DMS 273 treated with DMSO at 0.1 percent for 48 hours (cell line): ENCODE measurements at regions not wholly inside any gene's neighbourhood (a gene's known extent, or its start where the extent isn't known, plus 50 kb on each side); places are given as distances from the start of the nearest gene placed in this dataset.
A peak's percentile ranks its signal among the peaks of the same experiment; 100 is the strongest.
"Not testable (repeated sequence)": the region's sequence is repeated elsewhere in the genome, so short reads cannot be mapped to it uniquely, and the experiment has no call there.

ENCODE experiments used
- DNase-seq: peaks from one replicate; lab custom pipeline; 2025; lab: John Stamatoyannopoulos, UW

DNA sequence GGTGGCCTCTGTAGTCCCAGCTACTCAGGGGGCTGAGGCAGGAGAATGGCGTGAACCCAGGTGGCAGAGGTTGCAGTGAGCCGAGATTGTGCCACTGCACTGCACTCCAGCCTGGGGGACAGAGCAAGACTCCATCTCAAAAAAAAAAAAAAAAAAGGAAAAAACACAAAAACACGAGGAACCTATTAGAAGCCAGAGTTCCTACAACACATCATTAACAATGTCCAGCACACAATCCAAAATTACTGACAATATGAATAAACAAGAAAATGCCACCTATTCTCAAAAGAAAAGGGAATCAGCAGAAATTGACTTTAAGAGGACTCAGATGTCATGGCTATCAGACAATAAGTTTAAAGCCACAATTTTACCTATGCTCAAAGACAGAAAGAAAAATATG lies 57.3 kb upstream of the HS3ST3A1 start:
- DNase-seq, result not testable (repeated sequence)

DNA sequence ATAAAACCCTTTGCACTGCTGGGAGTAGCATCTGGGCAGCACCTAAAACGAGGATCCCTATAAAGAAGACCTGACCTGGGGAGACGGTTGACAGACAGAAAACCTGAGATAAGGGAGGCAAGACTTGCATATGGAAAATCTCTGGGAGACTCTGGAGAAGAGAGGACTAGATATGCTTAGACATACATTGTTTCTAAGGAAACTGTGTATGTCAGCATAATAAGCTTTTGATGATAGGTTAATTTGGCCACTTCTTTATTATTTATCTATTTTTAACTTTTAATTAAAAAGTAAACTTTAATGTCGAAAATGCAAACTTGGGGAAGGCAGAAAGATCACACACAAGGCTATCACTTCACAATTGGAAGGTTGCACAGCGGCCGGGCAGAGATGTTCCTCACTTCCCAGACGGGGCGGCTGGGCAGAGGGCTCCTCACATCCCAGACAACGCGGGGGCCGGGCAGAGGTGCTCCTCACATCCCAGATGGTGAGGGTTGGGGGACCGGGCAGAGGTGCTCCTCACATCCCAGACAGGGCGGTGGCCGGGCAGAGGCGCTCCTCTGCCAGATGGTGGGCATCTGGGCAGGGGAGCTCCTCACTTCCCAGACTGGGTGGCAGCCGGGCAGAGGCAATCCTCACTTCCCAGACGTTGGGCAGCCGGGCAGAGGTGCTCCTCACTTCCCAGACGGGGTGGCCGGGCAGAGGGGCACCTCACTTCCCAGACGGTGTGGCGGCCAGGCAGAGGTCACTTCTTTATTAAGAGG lies 64.3 kb upstream of the HS3ST3A1 start:
- DNase-seq, result no peak

- no peak for DNase-seq
Measured at GRCh38 chr17:13671341-13671740, 69.6 kb upstream of the HS3ST3A1 start.

- DNase-seq, result no peak
Measured at GRCh38 chr17:13671771-13672170, 70.0 kb upstream of the HS3ST3A1 start.

GRCh38 chr17:13678361-13678760 lies 76.6 kb upstream of the HS3ST3A1 start:
- DNase-seq, result no peak

GRCh38 chr17:13678841-13679240 lies 77.1 kb upstream of the HS3ST3A1 start:
- no peak for DNase-seq

GRCh38 chr17:13688716-13689115 lies 87.0 kb upstream of the HS3ST3A1 start:
- DNase-seq, result no peak

- no peak for DNase-seq
Measured at GRCh38 chr17:13690806-13691205, 89.1 kb upstream of the HS3ST3A1 start.

DNA sequence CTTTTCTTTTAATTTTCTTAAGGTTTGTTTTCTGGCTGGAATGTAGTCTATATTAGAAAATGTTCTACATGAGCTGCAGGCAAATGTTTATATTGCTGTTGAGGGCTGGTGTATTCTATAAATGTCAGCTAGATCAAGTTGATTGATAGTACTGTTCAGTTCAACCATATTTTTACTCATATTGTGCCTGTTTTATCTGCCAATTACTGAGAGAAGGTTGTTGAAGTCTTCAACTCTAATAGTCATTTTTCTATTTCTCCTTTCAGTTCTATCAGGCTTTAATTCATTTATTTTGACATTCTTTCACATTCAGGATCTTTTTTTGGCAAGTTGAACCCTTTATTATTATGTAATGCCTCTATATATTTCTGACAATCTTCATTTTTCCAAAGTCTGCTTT lies 93.2 kb upstream of the HS3ST3A1 start:
- no peak for DNase-seq

GRCh38 chr17:13698832-13699231 lies 97.1 kb upstream of the HS3ST3A1 start:
- DNase-seq, result no peak

- DNase-seq, result no peak
Measured at GRCh38 chr17:13699261-13699660, 97.5 kb upstream of the HS3ST3A1 start.

GRCh38 chr17:13702266-13702665 lies 100.5 kb upstream of the HS3ST3A1 start:
- DNase-seq, result no peak

GRCh38 chr17:13704333-13704732 lies 102.6 kb upstream of the HS3ST3A1 start:
- DNase-seq, result no peak

DNA sequence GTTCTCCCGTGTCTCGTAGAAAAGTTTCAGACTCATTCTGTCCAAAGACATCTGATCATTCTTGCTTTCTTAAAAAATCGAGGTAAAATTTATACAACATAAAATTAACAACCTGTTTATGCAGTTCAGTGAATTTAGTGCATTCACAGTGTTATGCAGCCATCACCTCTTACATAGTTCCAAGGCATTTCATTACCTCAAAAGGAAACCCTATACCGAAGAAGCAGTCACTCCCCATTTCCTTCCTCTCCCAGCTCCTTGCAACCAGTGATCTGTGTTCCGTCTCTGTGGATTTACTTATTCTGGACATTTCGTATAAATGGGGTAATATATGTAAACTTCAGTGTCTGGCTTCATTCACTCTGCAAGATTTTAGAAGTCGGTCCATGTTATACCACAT lies 103.5 kb upstream of the HS3ST3A1 start:
- DNase-seq, result no peak

DNA sequence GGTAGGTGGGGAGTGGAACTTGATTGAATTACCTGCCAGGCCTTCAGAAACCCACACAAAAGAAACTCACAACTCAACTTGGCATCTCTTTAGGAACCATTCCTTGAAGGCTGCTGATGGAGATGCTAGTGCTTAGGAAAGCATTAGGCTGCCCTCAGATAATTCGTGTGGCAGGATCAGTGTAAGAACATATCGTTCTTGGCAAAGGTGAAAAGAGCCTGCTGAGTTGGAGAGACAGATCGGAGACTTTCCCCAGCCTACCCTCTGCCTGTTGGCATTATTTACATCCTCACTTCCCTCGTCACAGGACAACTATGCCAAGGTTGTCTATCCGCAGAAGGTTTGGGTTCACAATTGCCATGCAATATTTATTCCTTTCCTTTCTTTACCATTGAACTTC lies 120.0 kb upstream of the HS3ST3A1 start:
- no peak for DNase-seq

GRCh38 chr17:13725288-13725990 lies 123.7 kb upstream of the HS3ST3A1 start:
- no peak for DNase-seq

GRCh38 chr17:13727441-13728171 lies 125.9 kb upstream of the HS3ST3A1 start:
- DNase-seq, result no peak

DNA sequence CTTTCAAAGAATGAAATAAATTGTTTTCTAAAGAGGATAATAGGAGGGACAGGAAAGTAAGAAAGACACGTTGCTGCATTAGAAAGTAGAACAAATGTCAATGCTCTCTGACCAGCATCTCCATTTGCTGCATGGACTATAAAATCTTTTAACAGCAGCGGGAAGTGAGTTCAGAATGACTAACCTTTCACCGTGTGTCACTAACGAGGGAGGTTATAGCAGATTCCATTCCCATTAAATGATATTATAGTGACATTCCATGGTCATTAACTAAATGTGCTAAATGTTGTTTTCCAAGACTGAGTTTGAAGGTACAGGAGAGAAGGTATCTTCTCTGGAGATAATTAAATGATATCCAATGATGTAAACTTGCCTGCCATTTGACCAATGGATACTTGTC lies 127.1 kb upstream of the HS3ST3A1 start:
- DNase-seq, result no peak

DNA sequence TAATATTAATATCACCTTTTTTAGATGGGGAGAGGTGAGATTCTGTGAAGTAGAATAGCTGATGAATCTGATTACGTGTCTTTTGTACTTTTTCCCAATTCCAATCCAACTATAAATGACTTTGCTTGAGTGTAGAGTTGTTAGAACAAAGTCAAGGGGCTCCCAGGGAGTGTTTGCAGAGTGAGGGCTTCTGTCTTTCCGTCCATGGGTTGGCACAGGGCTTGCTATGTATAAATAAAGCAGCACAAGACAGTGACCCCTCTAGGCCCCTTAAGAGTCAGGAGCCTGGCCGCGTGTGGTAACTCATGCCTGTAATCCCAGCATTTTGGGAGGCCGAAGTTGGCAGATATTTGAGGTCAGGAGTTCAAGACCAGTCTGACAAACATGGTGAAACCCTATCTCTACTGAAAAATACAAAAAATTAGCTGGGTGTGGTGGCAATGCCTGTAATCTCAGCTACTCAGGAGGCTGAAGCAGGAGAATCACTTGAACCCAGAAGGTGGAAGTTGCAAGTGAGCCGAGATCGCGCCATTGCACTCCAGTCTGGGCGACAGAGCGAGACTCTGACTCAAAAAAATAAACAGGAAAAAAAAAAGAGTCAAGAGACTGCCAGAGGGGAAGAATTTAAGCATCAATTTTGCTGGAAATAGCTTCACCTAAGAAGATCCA lies 127.9 kb upstream of the HS3ST3A1 start:
- DNase-seq, result no peak

DNA sequence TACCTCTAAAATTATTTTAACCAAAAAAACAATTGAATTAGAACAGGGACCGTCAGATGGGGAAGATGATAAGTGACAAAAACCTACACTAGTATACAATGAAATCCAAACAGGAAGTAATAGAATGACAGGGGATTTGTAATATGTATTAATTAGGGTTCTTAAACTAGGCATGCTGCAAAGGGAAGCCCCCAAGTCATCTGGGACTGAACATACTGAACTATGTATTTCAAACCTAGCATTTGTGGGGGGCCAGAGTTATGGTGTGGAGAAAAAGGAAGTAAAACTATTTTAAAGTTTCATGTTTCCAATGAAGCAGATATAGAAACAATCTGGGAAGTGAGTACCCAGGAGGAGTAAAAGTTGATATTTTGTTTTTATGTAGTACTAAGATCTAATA lies 133.2 kb upstream of the HS3ST3A1 start:
- no peak for DNase-seq

DNA sequence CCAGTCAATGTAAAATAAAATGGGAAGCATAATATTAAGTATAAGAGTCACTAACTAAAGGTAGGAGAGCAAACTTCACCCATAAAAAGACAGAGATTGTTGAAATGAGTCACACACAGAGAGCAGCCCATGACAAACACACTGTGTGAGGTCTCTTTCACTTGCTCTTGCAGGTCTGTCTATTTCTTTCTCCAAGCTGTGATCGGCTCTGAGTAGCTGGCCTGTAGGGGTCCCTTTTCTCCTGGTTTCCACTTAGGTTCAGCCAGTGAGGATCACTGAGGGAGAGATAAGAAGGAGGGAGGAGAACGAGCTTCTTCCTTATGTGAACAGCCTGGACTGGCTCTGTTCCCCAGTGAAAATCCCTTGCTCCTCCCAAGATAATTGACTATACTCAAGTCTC lies 133.7 kb upstream of the HS3ST3A1 start:
- peak; percentile 77 for DNase-seq

DNA sequence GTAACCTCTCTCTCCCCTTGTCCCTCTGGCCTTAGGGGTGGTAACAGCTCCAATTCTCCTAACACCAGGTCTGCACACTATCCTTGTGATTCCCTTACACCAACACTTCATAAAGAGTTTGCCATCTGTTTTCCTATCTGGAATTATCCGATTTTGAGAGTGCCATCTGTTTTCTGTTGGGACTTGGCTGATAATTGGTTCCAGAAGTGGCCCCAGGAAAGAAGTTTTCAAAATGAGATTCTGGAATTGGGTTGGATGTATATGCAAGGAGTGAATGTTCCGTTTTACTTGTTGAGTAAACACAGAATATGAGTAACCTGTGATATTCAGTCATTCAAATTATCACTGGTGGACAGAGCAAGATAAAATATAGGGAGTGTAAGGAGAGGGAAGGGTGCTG lies 134.1 kb upstream of the HS3ST3A1 start:
- DNase-seq, result peak; percentile 77
